ENCODE measurements at regions not wholly inside any gene's neighbourhood (a gene's known extent, or its start where the extent isn't known, plus 50 kb on each side); places are given as distances from the start of the nearest gene placed in this dataset.

DNA sequence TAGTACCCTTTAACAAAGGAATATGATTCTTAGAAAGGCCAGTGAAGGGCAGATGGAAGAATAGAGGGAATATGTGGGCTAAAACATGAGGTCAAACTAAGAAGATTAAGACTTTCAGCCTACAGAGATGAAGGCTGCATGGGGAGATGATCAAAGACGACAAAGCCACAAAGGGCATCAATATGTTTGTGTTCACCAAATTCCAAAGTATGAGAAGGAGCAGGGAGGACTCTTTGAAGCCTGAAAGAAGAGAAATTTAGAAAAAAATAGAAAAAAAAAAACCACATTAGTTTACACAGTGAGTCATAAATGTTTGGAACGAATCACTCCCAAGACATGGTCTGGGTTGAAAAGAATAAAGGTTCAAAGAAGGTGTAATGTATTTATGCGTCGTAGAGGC lies 131.8 kb downstream of the NEDD1 start:
- H3K36me3 Mint-ChIP-seq (ENCODE audit: insufficient read depth): no peaks in the 10 kb centered on the region
- no peak overlapping the region for H3K4me3 Mint-ChIP-seq (ENCODE audit: low read depth)
- no peak for DNase-seq (ENCODE audit: low spot score, unreplicated experiment)
- H3K4me1 Mint-ChIP-seq (ENCODE audit: low read depth): peaks cover 1% of the 10 kb centered on the region
- no peak overlapping the region for H3K27ac Mint-ChIP-seq
- peaks cover 3% of the 10 kb centered on the region for H3K9me3 Mint-ChIP-seq (ENCODE audit: low read depth)
- no peaks in the 10 kb centered on the region for H3K27me3 Mint-ChIP-seq
- TF ChIP-seq, protein P1, sequence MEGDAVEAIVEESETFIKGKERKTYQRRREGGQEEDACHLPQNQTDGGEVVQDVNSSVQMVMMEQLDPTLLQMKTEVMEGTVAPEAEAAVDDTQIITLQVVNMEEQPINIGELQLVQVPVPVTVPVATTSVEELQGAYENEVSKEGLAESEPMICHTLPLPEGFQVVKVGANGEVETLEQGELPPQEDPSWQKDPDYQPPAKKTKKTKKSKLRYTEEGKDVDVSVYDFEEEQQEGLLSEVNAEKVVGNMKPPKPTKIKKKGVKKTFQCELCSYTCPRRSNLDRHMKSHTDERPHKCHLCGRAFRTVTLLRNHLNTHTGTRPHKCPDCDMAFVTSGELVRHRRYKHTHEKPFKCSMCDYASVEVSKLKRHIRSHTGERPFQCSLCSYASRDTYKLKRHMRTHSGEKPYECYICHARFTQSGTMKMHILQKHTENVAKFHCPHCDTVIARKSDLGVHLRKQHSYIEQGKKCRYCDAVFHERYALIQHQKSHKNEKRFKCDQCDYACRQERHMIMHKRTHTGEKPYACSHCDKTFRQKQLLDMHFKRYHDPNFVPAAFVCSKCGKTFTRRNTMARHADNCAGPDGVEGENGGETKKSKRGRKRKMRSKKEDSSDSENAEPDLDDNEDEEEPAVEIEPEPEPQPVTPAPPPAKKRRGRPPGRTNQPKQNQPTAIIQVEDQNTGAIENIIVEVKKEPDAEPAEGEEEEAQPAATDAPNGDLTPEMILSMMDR (IDR thresholded peaks at IDR 0.05; ENCODE audit: unreplicated experiment): no peak

DNA sequence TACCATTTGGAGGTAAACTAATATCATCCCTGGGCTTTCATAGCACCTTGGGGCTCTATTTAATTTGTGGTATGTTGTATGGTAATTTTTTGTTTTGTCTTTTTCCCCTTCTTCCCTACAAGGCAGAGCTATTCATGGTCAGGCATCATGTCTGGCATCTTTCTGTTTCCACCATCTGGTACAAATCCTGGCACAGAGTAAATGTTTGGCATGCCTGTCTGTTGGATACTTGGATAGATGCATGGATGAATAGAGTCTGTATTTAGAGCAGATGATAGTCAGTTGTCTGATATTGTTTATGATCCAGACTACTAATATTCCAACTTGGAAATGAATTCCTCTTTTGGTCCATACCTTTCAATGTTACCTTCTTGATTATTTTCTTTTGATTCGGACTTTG lies 139.8 kb downstream of the NEDD1 start:
- no peak overlapping the region for H3K27ac Mint-ChIP-seq
- no peak overlapping the region for H3K4me3 Mint-ChIP-seq (ENCODE audit: low read depth)
- no peaks in the 10 kb centered on the region for H3K36me3 Mint-ChIP-seq (ENCODE audit: insufficient read depth)
- no peaks in the 10 kb centered on the region for H3K9me3 Mint-ChIP-seq (ENCODE audit: low read depth)
- no peak for DNase-seq (ENCODE audit: low spot score, unreplicated experiment)
- H3K4me1 Mint-ChIP-seq (ENCODE audit: low read depth): peaks cover 1% of the 10 kb centered on the region
- no peaks in the 10 kb centered on the region for H3K27me3 Mint-ChIP-seq
- TF ChIP-seq, protein P1 (IDR thresholded peaks at IDR 0.05; ENCODE audit: unreplicated experiment): no peak

DNA sequence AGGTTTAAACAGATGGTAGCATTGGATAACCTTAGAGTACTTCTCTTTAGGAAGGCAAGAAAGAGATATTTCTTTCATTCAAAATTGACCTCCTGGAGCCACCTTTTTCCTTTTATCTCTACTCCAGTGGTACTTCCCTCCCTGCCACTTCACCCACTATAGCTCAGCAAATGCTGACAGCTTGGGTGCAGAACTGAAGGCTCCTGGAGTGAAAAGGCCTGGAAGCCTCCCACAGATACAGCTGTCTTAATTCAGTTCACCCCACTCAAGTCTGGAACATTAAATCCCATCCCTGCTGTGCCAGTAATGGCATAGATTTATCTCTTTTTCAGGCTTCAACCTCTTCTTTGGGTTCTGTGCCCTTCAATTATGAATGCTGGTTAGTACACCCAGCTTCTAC lies 140.3 kb downstream of the NEDD1 start:
- no peak for DNase-seq (ENCODE audit: low spot score, unreplicated experiment)
- no peaks in the 10 kb centered on the region for H3K36me3 Mint-ChIP-seq (ENCODE audit: insufficient read depth)
- H3K4me3 Mint-ChIP-seq (ENCODE audit: low read depth): no peak overlapping the region
- H3K27ac Mint-ChIP-seq: no peak overlapping the region
- TF ChIP-seq, protein P1 (IDR thresholded peaks at IDR 0.05; ENCODE audit: unreplicated experiment): no peak
- H3K27me3 Mint-ChIP-seq: no peaks in the 10 kb centered on the region
- H3K9me3 Mint-ChIP-seq (ENCODE audit: low read depth): no peaks in the 10 kb centered on the region
- peaks cover 1% of the 10 kb centered on the region for H3K4me1 Mint-ChIP-seq (ENCODE audit: low read depth)

DNA sequence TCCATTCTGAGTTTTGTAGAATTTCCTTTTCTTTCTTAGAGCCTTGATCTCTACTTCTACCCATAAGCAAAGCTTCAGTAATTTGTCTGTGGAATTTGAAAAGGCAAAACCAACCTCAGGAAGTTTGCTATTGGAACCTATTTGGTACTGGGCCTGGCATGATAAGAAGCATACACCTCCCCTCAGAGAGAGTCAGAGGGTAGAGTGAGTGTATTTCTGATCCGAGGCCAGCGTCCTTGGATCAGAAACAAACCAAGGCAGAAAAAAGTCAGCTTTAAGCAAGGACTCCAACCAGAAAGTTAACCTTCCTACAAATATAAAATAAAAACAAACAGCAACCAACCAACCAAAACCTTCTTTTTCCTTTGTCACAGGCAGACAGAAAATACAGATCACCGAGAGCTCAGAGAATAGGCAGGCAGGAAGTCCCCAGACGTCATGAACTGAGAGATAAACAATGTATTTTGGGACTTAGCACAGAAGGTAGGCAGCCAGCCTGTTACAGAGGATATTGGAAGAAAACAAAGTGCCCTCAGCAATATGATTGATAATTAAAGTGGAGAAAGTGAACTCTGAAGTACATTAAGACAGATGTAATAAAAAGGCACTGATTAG lies 141.5 kb downstream of the NEDD1 start:
- TF ChIP-seq, protein P1 (IDR thresholded peaks at IDR 0.05; ENCODE audit: unreplicated experiment): no peak
- H3K27me3 Mint-ChIP-seq: no peaks in the 10 kb centered on the region
- no peak for DNase-seq (ENCODE audit: low spot score, unreplicated experiment)
- H3K4me3 Mint-ChIP-seq (ENCODE audit: low read depth): no peak overlapping the region
- no peaks in the 10 kb centered on the region for H3K36me3 Mint-ChIP-seq (ENCODE audit: insufficient read depth)
- H3K9me3 Mint-ChIP-seq (ENCODE audit: low read depth): no peaks in the 10 kb centered on the region
- H3K27ac Mint-ChIP-seq: no peak overlapping the region
- H3K4me1 Mint-ChIP-seq (ENCODE audit: low read depth): peaks cover 1% of the 10 kb centered on the region

DNA sequence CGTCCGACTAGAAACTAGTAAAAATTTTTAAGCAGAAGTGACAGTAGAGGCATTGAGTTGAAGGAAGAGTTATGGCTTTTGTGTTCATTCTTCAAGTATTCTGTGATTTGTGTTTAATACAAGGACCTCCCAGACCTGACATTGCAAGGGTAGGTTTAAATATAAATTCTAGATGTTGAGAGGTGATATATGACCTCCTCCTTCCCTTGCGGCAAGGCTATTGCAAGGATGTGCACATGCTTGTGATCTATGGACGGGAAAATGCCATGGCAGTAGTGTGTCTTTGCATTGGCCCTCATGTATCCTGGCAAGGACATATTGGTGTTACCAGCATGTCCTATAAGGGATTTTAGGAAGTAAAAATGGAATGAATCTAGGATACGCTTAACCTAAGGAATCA lies 143.5 kb downstream of the NEDD1 start:
- Mint-ChIP-seq H3K4me1 (ENCODE audit: low read depth) (peaks cover 1% of the 10 kb centered on the region), H3K27ac (no peak overlapping the region), H3K9me3 (ENCODE audit: low read depth) (no peaks in the 10 kb centered on the region), H3K36me3 (ENCODE audit: insufficient read depth) (no peaks in the 10 kb centered on the region), H3K4me3 (ENCODE audit: low read depth) (no peak overlapping the region), H3K27me3 (no peaks in the 10 kb centered on the region)
- no peak for DNase-seq (ENCODE audit: low spot score, unreplicated experiment)
- TF ChIP-seq, protein P1 (IDR thresholded peaks at IDR 0.05; ENCODE audit: unreplicated experiment): no peak

Measured in progenitor cell of endocrine pancreas (in vitro differentiated cells).